GM19238 (cell line): ENCODE measurements at regions not wholly inside any gene's neighbourhood (a gene's known extent, or its start where the extent isn't known, plus 50 kb on each side); places are given as distances from the start of the nearest gene placed in this dataset.

Experiments
- DNase-seq: peaks from one replicate; pipeline ENCODE4 v3.0.0; 2011; ENCODE audit warnings: low spot score; ENCODE audit not compliant: insufficient read length

GRCh38 chr10:85528318-85528652 lies 838.3 kb downstream of the GRID1 start:
- DNase-seq: no peak

- DNase-seq: no peak
Observed at GRCh38 chr10:85531706-85532105, 834.9 kb downstream of the GRID1 start.

GRCh38 chr10:85532773-85533172 lies 833.8 kb downstream of the GRID1 start:
- DNase-seq: no peak

- DNase-seq: no peak
Observed at GRCh38 chr10:85535926-85536325, 830.7 kb downstream of the GRID1 start.

GRCh38 chr10:85537561-85537960 lies 829.0 kb downstream of the GRID1 start:
- DNase-seq: no peak

- no peak for DNase-seq
Observed at GRCh38 chr10:85538601-85539000, 828.0 kb downstream of the GRID1 start.

- DNase-seq: no peak
Observed at GRCh38 chr10:85542152-85542551, 824.4 kb downstream of the GRID1 start.

- no peak for DNase-seq
Observed at GRCh38 chr10:85542936-85543730, 823.5 kb downstream of the GRID1 start.

GRCh38 chr10:85544956-85545355 lies 821.6 kb downstream of the GRID1 start:
- DNase-seq: no peak

- no peak for DNase-seq
Observed at GRCh38 chr10:85545874-85546273, 820.7 kb downstream of the GRID1 start.

GRCh38 chr10:85547460-85548023 lies 819.1 kb downstream of the GRID1 start:
- no peak for DNase-seq

- DNase-seq: peak; percentile 1
Observed at GRCh38 chr10:85548034-85548433, 818.6 kb downstream of the GRID1 start.
